SK-N-SH (cell line): ENCODE measurements at regions not wholly inside any gene's neighbourhood (a gene's known extent, or its start where the extent isn't known, plus 50 kb on each side); places are given as distances from the start of the nearest gene placed in this dataset.

Experiments
- CHD2 ChIP-seq: fragments of 150-350 bp; IDR thresholded peaks from 2 replicates; pipeline ENCODE4 v1.6.1; 2018; ENCODE audit warnings: low read length; ENCODE audit not compliant: partially characterized antibody
- CTCF ChIP-seq: fragments of 200-600 bp; sonication (generic); IDR thresholded peaks from 2 replicates; pipeline ENCODE4 v1.6.1; 2017; ENCODE audit warnings: antibody characterized with exemption, mild to moderate bottlenecking, moderate library complexity
- TEAD4 ChIP-seq: IDR thresholded peaks from 2 replicates; pipeline ENCODE4 v1.4.0; 2012; ENCODE audit warnings: mild to moderate bottlenecking, borderline replicate concordance; ENCODE audit not compliant: insufficient read depth
- TF ChIP-seq, protein P1 (sequence below): IDR thresholded peaks from 2 replicates; pipeline ENCODE4 v1.4.0; 2012; ENCODE audit warnings: low read depth, borderline replicate concordance
- TF ChIP-seq, protein P2 (sequence below): IDR thresholded peaks from 2 replicates; pipeline ENCODE4 v1.4.0; 2012; ENCODE audit warnings: low read depth

DNA sequence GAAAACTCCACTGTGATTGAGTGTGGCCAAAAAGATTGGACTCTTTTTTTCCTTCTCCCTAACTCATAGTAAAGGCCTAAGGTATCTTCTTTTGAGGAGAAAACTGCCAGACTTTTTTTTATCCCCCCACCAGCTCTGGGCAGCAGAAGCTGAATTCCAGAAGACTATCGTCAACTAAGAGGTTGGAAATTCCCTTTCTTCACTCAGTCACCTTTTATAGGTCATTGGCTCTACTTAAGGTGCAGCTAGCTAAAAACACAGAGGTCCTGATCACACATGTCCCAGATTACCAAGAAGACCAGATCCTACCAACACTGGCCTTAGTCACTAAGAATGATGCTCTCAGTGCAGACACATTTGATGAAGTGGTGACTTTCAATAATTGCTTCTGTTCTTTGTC lies 1441.2 kb downstream of the PLA2G4A start:
- TF ChIP-seq CTCF: no peak
- TF ChIP-seq, protein P1, sequence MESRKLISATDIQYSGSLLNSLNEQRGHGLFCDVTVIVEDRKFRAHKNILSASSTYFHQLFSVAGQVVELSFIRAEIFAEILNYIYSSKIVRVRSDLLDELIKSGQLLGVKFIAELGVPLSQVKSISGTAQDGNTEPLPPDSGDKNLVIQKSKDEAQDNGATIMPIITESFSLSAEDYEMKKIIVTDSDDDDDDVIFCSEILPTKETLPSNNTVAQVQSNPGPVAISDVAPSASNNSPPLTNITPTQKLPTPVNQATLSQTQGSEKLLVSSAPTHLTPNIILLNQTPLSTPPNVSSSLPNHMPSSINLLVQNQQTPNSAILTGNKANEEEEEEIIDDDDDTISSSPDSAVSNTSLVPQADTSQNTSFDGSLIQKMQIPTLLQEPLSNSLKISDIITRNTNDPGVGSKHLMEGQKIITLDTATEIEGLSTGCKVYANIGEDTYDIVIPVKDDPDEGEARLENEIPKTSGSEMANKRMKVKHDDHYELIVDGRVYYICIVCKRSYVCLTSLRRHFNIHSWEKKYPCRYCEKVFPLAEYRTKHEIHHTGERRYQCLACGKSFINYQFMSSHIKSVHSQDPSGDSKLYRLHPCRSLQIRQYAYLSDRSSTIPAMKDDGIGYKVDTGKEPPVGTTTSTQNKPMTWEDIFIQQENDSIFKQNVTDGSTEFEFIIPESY: no peak
- TF ChIP-seq CHD2: no peak
- TF ChIP-seq, protein P2, sequence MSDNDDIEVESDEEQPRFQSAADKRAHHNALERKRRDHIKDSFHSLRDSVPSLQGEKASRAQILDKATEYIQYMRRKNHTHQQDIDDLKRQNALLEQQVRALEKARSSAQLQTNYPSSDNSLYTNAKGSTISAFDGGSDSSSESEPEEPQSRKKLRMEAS: no peak
- no peak for TF ChIP-seq TEAD4
